ENCODE measurements at regions not wholly inside any gene's neighbourhood (a gene's known extent, or its start where the extent isn't known, plus 50 kb on each side); places are given as distances from the start of the nearest gene placed in this dataset.
"Not testable (repeated sequence)": the region's sequence is repeated elsewhere in the genome, so short reads cannot be mapped to it uniquely, and the experiment has no call there.

DNA sequence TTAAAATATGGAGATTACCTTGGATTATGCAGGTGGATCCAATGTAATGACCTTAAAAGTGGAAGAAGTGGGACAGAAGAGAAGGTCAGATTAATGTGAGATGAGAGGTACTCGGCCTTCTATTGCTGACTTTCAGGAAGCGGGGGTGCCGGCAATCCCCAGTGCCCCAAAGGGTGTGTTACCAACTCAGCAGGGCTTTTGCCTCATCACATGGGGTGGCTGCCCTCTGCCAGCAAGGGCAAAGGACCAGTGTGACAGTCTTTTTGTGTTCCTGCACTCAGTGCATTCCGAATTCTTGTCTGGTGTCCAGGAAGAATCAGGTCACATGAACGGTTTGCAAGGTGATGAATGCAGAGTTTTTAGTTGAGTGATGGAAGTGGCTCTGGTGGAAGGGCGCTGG, 624.2 kb downstream of the COL12A1 start:
- H3K27ac Mint-ChIP-seq = no peak overlapping the region
- no peak for DNase-seq
- ATAC-seq (replicated peaks in 1 of 2) = no peak
- H3K9me3 Mint-ChIP-seq = no peaks in the 10 kb centered on the region
- H3K36me3 Mint-ChIP-seq (ENCODE audit: insufficient read depth in 2 of 2) = no peaks in the 10 kb centered on the region
- no peak overlapping the region for H3K4me3 Mint-ChIP-seq
- no peaks in the 10 kb centered on the region for H3K4me1 Mint-ChIP-seq (ENCODE audit: low read depth)
- no peaks in the 10 kb centered on the region for H3K27me3 Mint-ChIP-seq (ENCODE audit: low read depth)

DNA sequence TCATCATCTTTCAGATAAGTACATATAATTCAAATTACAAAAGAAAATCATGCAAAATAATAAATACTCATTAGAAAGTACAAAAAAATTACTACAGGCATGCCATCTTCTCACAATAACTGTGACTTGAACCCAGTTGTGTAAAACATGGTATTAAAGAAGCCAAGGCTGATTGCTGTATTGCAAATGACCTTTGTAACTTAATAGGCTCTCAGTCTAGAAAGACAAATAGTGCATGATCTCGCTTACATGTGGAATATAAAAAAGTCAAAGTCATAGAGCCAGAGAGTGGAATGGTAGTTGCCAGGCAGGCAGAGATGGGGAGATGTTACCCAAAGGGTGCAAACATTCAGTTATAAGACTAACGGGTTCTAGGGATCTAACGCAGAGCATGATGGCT, 626.1 kb downstream of the COL12A1 start:
- ATAC-seq (replicated peaks in 1 of 2) (no peak), DNase-seq (no peak)
- no peaks in the 10 kb centered on the region for H3K36me3 Mint-ChIP-seq (ENCODE audit: insufficient read depth in 2 of 2)
- H3K9me3 Mint-ChIP-seq = no peaks in the 10 kb centered on the region
- H3K27ac Mint-ChIP-seq = no peak overlapping the region
- H3K27me3 Mint-ChIP-seq (ENCODE audit: low read depth) = no peaks in the 10 kb centered on the region
- H3K4me1 Mint-ChIP-seq (ENCODE audit: low read depth) = no peaks in the 10 kb centered on the region
- no peak overlapping the region for H3K4me3 Mint-ChIP-seq

GRCh38 chr6:74579047-74579446, 626.8 kb downstream of the COL12A1 start:
- Mint-ChIP-seq H3K27me3 (ENCODE audit: low read depth) (no peaks in the 10 kb centered on the region), H3K36me3 (ENCODE audit: insufficient read depth in 2 of 2) (no peaks in the 10 kb centered on the region), H3K4me1 (ENCODE audit: low read depth) (no peaks in the 10 kb centered on the region), H3K4me3 (no peak overlapping the region), H3K9me3 (no peaks in the 10 kb centered on the region), H3K27ac (no peak overlapping the region)
- no peak for ATAC-seq (replicated peaks in 1 of 2)
- no peak for DNase-seq

GRCh38 chr6:74578339-74578738, 627.5 kb downstream of the COL12A1 start:
- Mint-ChIP-seq H3K9me3 (no peaks in the 10 kb centered on the region), H3K36me3 (ENCODE audit: insufficient read depth in 2 of 2) (no peaks in the 10 kb centered on the region), H3K4me1 (ENCODE audit: low read depth) (no peaks in the 10 kb centered on the region), H3K27ac (no peak overlapping the region), H3K4me3 (no peak overlapping the region), H3K27me3 (ENCODE audit: low read depth) (no peaks in the 10 kb centered on the region)
- no peak for DNase-seq
- ATAC-seq (replicated peaks in 1 of 2) = no peak

- no peak for DNase-seq
- Mint-ChIP-seq H3K36me3 (ENCODE audit: insufficient read depth in 2 of 2) (no peaks in the 10 kb centered on the region), H3K27ac (no peak overlapping the region), H3K4me3 (no peak overlapping the region), H3K9me3 (no peaks in the 10 kb centered on the region), H3K27me3 (ENCODE audit: low read depth) (no peaks in the 10 kb centered on the region), H3K4me1 (ENCODE audit: low read depth) (no peaks in the 10 kb centered on the region)
- no peak for ATAC-seq (replicated peaks in 1 of 2)
Observed at GRCh38 chr6:74577619-74578018, 628.2 kb downstream of the COL12A1 start.

- H3K4me3 Mint-ChIP-seq = no peak overlapping the region
- no peaks in the 10 kb centered on the region for H3K4me1 Mint-ChIP-seq (ENCODE audit: low read depth)
- no peaks in the 10 kb centered on the region for H3K27me3 Mint-ChIP-seq (ENCODE audit: low read depth)
- no peak overlapping the region for H3K27ac Mint-ChIP-seq
- DNase-seq = no peak
- no peaks in the 10 kb centered on the region for H3K36me3 Mint-ChIP-seq (ENCODE audit: insufficient read depth in 2 of 2)
- no peaks in the 10 kb centered on the region for H3K9me3 Mint-ChIP-seq
- ATAC-seq (replicated peaks in 1 of 2) = no peak
Observed at GRCh38 chr6:74574794-74575193, 631.1 kb downstream of the COL12A1 start.

- H3K4me1 Mint-ChIP-seq (ENCODE audit: low read depth) = no peaks in the 10 kb centered on the region
- no peak for ATAC-seq (replicated peaks in 1 of 2)
- H3K27ac Mint-ChIP-seq = no peak overlapping the region
- no peaks in the 10 kb centered on the region for H3K36me3 Mint-ChIP-seq (ENCODE audit: insufficient read depth in 2 of 2)
- H3K4me3 Mint-ChIP-seq = no peak overlapping the region
- no peaks in the 10 kb centered on the region for H3K27me3 Mint-ChIP-seq (ENCODE audit: low read depth)
- DNase-seq = no peak
- H3K9me3 Mint-ChIP-seq = no peaks in the 10 kb centered on the region
Observed at GRCh38 chr6:74573613-74574012, 632.2 kb downstream of the COL12A1 start.

GRCh38 chr6:74570044-74570443, 635.8 kb downstream of the COL12A1 start:
- no peaks in the 10 kb centered on the region for H3K36me3 Mint-ChIP-seq (ENCODE audit: insufficient read depth in 2 of 2)
- no peaks in the 10 kb centered on the region for H3K4me1 Mint-ChIP-seq (ENCODE audit: low read depth)
- no peaks in the 10 kb centered on the region for H3K27me3 Mint-ChIP-seq (ENCODE audit: low read depth)
- no peak for ATAC-seq (replicated peaks in 1 of 2)
- H3K27ac Mint-ChIP-seq = no peak overlapping the region
- DNase-seq = no peak
- H3K9me3 Mint-ChIP-seq = no peaks in the 10 kb centered on the region
- H3K4me3 Mint-ChIP-seq = no peak overlapping the region

- H3K36me3 Mint-ChIP-seq (ENCODE audit: insufficient read depth in 2 of 2) = no peaks in the 10 kb centered on the region
- no peak overlapping the region for H3K4me3 Mint-ChIP-seq
- DNase-seq (no peak), ATAC-seq (replicated peaks in 1 of 2) (no peak)
- no peaks in the 10 kb centered on the region for H3K27me3 Mint-ChIP-seq (ENCODE audit: low read depth)
- H3K4me1 Mint-ChIP-seq (ENCODE audit: low read depth) = no peaks in the 10 kb centered on the region
- no peaks in the 10 kb centered on the region for H3K9me3 Mint-ChIP-seq
- no peak overlapping the region for H3K27ac Mint-ChIP-seq
Observed at GRCh38 chr6:74568861-74569260, 637.0 kb downstream of the COL12A1 start.

DNA sequence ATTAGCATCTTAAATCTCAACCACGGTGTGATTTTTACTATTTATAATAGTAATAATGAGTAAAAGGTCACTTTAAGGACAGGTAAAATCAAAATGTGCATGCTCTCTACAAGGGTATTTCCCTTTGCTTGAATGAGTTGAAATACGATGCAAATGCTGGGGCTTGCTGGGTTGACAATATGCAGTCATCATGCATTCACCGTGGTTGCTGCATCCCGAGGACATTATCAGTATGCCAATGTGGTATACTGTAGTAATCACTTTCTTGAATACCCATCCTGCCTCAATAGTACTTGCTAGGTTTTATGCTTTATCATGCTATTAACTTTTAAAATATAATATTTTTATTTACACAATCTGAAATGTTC, 637.9 kb downstream of the COL12A1 start:
- H3K9me3 Mint-ChIP-seq; H3K4me1 Mint-ChIP-seq (ENCODE audit: low read depth); H3K27ac Mint-ChIP-seq; H3K36me3 Mint-ChIP-seq (ENCODE audit: insufficient read depth in 2 of 2); ATAC-seq (replicated peaks in 1 of 2); H3K4me3 Mint-ChIP-seq; H3K27me3 Mint-ChIP-seq (ENCODE audit: low read depth); DNase-seq: not testable (repeated sequence)

- DNase-seq = no peak
- no peaks in the 10 kb centered on the region for H3K36me3 Mint-ChIP-seq (ENCODE audit: insufficient read depth in 2 of 2)
- H3K4me1 Mint-ChIP-seq (ENCODE audit: low read depth) = no peaks in the 10 kb centered on the region
- H3K27ac Mint-ChIP-seq = no peak overlapping the region
- H3K4me3 Mint-ChIP-seq = no peak overlapping the region
- no peaks in the 10 kb centered on the region for H3K27me3 Mint-ChIP-seq (ENCODE audit: low read depth)
- no peak for ATAC-seq (replicated peaks in 1 of 2)
- no peaks in the 10 kb centered on the region for H3K9me3 Mint-ChIP-seq
Observed at GRCh38 chr6:74567281-74567922, 638.5 kb downstream of the COL12A1 start.

DNA sequence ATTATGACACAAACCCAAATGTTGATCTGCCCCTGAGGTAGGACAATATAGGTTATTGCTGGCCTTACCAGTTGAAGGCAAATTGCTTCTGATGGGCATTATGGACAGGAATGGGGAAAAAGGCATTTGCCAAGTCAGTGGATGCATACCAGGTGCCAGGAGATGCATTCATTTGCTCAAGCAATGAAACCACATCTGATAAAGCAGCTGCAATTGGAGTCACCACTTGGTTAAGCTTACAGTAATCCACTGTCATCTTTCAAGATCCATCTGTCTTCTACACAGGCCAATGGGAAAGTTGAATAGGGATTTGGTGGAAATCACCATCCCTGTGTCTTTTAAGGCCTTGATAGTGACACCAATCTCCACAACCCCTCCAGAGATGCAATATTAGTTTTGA, 648.6 kb downstream of the COL12A1 start:
- H3K27me3 Mint-ChIP-seq (ENCODE audit: low read depth) = no peaks in the 10 kb centered on the region
- H3K9me3 Mint-ChIP-seq = peaks cover 2 to 5% of the 10 kb centered on the region in 2 donors
- ATAC-seq (replicated peaks in 1 of 2) = no peak
- no peak for DNase-seq
- H3K27ac Mint-ChIP-seq = no peak overlapping the region
- H3K4me1 Mint-ChIP-seq (ENCODE audit: low read depth) = no peaks in the 10 kb centered on the region
- H3K4me3 Mint-ChIP-seq = no peak overlapping the region
- no peaks in the 10 kb centered on the region for H3K36me3 Mint-ChIP-seq (ENCODE audit: insufficient read depth in 2 of 2)

- Mint-ChIP-seq H3K36me3 (ENCODE audit: insufficient read depth in 2 of 2) (no peaks in the 10 kb centered on the region), H3K4me1 (ENCODE audit: low read depth) (no peaks in the 10 kb centered on the region), H3K9me3 (peaks cover 0 to 3% of the 10 kb centered on the region in 2 donors), H3K4me3 (no peak overlapping the region), H3K27ac (no peak overlapping the region), H3K27me3 (ENCODE audit: low read depth) (no peaks in the 10 kb centered on the region)
- no peak for DNase-seq
- no peak for ATAC-seq (replicated peaks in 1 of 2)
Observed at GRCh38 chr6:74554041-74554440, 651.8 kb downstream of the COL12A1 start.

GRCh38 chr6:74551896-74552295, 654.0 kb downstream of the COL12A1 start:
- no peak for ATAC-seq (replicated peaks in 1 of 2)

More at GRCh38 chr6:74551896-74552295, 654.0 kb downstream of the COL12A1 start:
- peaks cover 0 to 4% of the 10 kb centered on the region in 2 donors for H3K9me3 Mint-ChIP-seq
- H3K27ac Mint-ChIP-seq = no peak overlapping the region
- H3K4me3 Mint-ChIP-seq = no peak overlapping the region
- H3K36me3 Mint-ChIP-seq (ENCODE audit: insufficient read depth in 2 of 2) = no peaks in the 10 kb centered on the region
- no peak for DNase-seq
- no peaks in the 10 kb centered on the region for H3K27me3 Mint-ChIP-seq (ENCODE audit: low read depth)
- no peaks in the 10 kb centered on the region for H3K4me1 Mint-ChIP-seq (ENCODE audit: low read depth)
